HCT116 (cell line): ENCODE measurements at regions not wholly inside any gene's neighbourhood (a gene's known extent, or its start where the extent isn't known, plus 50 kb on each side); places are given as distances from the start of the nearest gene placed in this dataset.
"Not testable (repeated sequence)": the region's sequence is repeated elsewhere in the genome, so short reads cannot be mapped to it uniquely, and the experiment has no call there.

Experiments
- CEBPB ChIP-seq: IDR thresholded peaks from 2 replicates; pipeline ENCODE4 v1.6.1; 2012; ENCODE audit warnings: low read depth
- CTCF ChIP-seq, 3 experiments: fragments of 200-600 bp in 1 of 3; sonication (generic) in 1 of 3; IDR thresholded peaks in 2 of 3; conservative IDR thresholded peaks in 1 of 3; 2 replicates each; pipeline ENCODE4 v1.5.1; 2012 to 2017; ENCODE audit warnings: low read depth in 2 of 3, low read length in 2 of 3, antibody characterized with exemption in 1 of 3, borderline replicate concordance in 1 of 3, control low read depth in 1 of 3, mild to moderate bottlenecking in 1 of 3, mixed read lengths in 1 of 3, mixed run types in 1 of 3, moderate library complexity in 1 of 3; ENCODE audit not compliant: insufficient read depth in 1 of 3
- JUND ChIP-seq: IDR thresholded peaks from 2 replicates; pipeline ENCODE4 v1.6.1; 2012
- POLR2A ChIP-seq: IDR thresholded peaks from 2 replicates; pipeline ENCODE4 v1.7.0; 2011; ENCODE audit warnings: borderline replicate concordance; ENCODE audit not compliant: insufficient read depth, insufficient read length; ENCODE audit errors: extremely low read depth
- RAD21 ChIP-seq: IDR thresholded peaks from 2 replicates; pipeline ENCODE4 v1.6.1; 2012; ENCODE audit warnings: low read depth, mild to moderate bottlenecking
- SP1 ChIP-seq: IDR thresholded peaks from 2 replicates; pipeline ENCODE4 v1.6.1; 2012; ENCODE audit warnings: low read depth

GRCh38 chr15:30497275-30497674 lies 54.6 kb upstream of the GOLGA8Q start:
- not testable (repeated sequence) for TF ChIP-seq JUND; POLR2A; CTCF (IDR thresholded peaks at IDR 0.05 in 2 of 3, conservative IDR thresholded peaks at IDR 0.05 in 1 of 3; ENCODE audit: borderline replicate concordance in 1 of 3, insufficient read depth in 1 of 3, low read depth in 2 of 3, low read length in 2 of 3); RAD21; SP1; CEBPB
